ENCODE measurements at regions not wholly inside any gene's neighbourhood (a gene's known extent, or its start where the extent isn't known, plus 50 kb on each side); places are given as distances from the start of the nearest gene placed in this dataset.

GRCh38 chr4:29558789-29559188 is 1161.4 kb upstream of the PCDH7 start:
- POLR2A ChIA-PET, result no interaction called here
- H3K36me3 ChIP-seq (ENCODE audit: control insufficient read depth in 2 of 2, insufficient read depth in 1 of 2, low read length in 2 of 2), result no peaks in the 10 kb centered on the region
- TF ChIP-seq ZNF600 (tag by site-specific recombination; IDR thresholded peaks at IDR 0.05) (no peak), ZNF423 (tag by site-specific recombination; IDR thresholded peaks at IDR 0.05) (no peak), SCRT1 (tag by site-specific recombination; IDR thresholded peaks at IDR 0.05; ENCODE audit: borderline replicate concordance) (no peak), HOXC10 (CRISPR knock-in tag; IDR thresholded peaks at IDR 0.05) (no peak)
- TF ChIP-seq, protein P1, sequence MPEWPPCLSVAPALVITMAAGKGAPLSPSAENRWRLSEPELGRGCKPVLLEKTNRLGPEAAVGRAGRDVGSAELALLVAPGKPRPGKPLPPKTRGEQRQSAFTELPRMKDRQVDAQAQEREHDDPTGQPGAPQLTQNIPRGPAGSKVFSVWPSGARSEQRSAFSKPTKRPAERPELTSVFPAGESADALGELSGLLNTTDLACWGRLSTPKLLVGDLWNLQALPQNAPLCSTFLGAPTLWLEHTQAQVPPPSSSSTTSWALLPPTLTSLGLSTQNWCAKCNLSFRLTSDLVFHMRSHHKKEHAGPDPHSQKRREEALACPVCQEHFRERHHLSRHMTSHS (tag by site-specific recombination; IDR thresholded peaks at IDR 0.05), result no peak
- TF ChIP-seq, protein P2, sequence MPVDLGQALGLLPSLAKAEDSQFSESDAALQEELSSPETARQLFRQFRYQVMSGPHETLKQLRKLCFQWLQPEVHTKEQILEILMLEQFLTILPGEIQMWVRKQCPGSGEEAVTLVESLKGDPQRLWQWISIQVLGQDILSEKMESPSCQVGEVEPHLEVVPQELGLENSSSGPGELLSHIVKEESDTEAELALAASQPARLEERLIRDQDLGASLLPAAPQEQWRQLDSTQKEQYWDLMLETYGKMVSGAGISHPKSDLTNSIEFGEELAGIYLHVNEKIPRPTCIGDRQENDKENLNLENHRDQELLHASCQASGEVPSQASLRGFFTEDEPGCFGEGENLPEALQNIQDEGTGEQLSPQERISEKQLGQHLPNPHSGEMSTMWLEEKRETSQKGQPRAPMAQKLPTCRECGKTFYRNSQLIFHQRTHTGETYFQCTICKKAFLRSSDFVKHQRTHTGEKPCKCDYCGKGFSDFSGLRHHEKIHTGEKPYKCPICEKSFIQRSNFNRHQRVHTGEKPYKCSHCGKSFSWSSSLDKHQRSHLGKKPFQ (tag by site-specific recombination; IDR thresholded peaks at IDR 0.05), result no peak
- no peak overlapping the region for H3K4me3 ChIP-seq (ENCODE audit: low read depth, low read length)
- H3K4me1 ChIP-seq (ENCODE audit: control insufficient read depth, insufficient read depth, low read length), result no peaks in the 10 kb centered on the region
- CTCF ChIA-PET, result no interaction called here
- no peak overlapping the region for H3K27ac ChIP-seq (ENCODE audit: extremely low read depth, low read depth, low read length)
- H3K9me3 ChIP-seq (ENCODE audit: control insufficient read depth, insufficient read depth, low read depth, low read length), result no peaks in the 10 kb centered on the region

GRCh38 chr4:29559286-29559685 is 1160.9 kb upstream of the PCDH7 start:
- Histone ChIP-seq H3K4me1 (ENCODE audit: control insufficient read depth, insufficient read depth, low read length) (no peaks in the 10 kb centered on the region), H3K9me3 (ENCODE audit: control insufficient read depth, insufficient read depth, low read depth, low read length) (no peaks in the 10 kb centered on the region), H3K4me3 (ENCODE audit: low read depth, low read length) (no peak overlapping the region), H3K27ac (ENCODE audit: extremely low read depth, low read depth, low read length) (no peak overlapping the region), H3K36me3 (ENCODE audit: control insufficient read depth in 2 of 2, insufficient read depth in 1 of 2, low read length in 2 of 2) (no peaks in the 10 kb centered on the region)
- CTCF ChIA-PET, result no interaction called here
- TF ChIP-seq ZIC2 (tag by site-specific recombination; IDR thresholded peaks at IDR 0.05) (no peak), BCL11A (tag by site-specific recombination; IDR thresholded peaks at IDR 0.05; ENCODE audit: low read depth) (no peak), ZNF112 (tag by site-specific recombination; IDR thresholded peaks at IDR 0.05) (no peak), ZNF155 (tag by site-specific recombination; IDR thresholded peaks at IDR 0.05) (no peak)
- TF ChIP-seq, protein P3, sequence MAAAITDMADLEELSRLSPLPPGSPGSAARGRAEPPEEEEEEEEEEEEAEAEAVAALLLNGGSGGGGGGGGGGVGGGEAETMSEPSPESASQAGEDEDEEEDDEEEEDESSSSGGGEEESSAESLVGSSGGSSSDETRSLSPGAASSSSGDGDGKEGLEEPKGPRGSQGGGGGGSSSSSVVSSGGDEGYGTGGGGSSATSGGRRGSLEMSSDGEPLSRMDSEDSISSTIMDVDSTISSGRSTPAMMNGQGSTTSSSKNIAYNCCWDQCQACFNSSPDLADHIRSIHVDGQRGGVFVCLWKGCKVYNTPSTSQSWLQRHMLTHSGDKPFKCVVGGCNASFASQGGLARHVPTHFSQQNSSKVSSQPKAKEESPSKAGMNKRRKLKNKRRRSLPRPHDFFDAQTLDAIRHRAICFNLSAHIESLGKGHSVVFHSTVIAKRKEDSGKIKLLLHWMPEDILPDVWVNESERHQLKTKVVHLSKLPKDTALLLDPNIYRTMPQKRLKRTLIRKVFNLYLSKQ (tag by site-specific recombination; IDR thresholded peaks at IDR 0.05; ENCODE audit: borderline replicate concordance), result no peak
- POLR2A ChIA-PET, result no interaction called here

DNA sequence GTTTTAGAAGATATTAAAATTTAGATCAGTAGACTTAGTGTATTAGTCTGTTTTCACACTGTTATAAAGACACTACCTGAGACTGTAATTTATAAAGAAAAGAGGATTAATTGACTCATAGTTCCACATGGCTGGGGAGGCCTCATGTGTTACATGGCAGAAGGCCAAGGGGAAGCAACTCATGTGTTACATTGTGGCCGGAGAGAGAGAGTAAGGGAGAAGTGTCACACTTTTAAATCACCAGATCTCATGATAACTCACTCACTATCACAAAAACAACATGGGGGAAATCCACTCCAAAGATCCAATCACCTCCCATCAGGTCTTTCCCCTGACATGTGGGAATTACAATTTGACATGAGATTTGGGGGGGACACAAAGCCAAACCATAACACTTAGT is 1159.7 kb upstream of the PCDH7 start:
- Histone ChIP-seq H3K4me3 (ENCODE audit: low read depth, low read length) (no peak overlapping the region), H3K27ac (ENCODE audit: extremely low read depth, low read depth, low read length) (no peak overlapping the region), H3K36me3 (ENCODE audit: control insufficient read depth in 2 of 2, insufficient read depth in 1 of 2, low read length in 2 of 2) (no peaks in the 10 kb centered on the region), H3K4me1 (ENCODE audit: control insufficient read depth, insufficient read depth, low read length) (no peaks in the 10 kb centered on the region), H3K9me3 (ENCODE audit: control insufficient read depth, insufficient read depth, low read depth, low read length) (no peaks in the 10 kb centered on the region)
- TF ChIP-seq, protein P4, sequence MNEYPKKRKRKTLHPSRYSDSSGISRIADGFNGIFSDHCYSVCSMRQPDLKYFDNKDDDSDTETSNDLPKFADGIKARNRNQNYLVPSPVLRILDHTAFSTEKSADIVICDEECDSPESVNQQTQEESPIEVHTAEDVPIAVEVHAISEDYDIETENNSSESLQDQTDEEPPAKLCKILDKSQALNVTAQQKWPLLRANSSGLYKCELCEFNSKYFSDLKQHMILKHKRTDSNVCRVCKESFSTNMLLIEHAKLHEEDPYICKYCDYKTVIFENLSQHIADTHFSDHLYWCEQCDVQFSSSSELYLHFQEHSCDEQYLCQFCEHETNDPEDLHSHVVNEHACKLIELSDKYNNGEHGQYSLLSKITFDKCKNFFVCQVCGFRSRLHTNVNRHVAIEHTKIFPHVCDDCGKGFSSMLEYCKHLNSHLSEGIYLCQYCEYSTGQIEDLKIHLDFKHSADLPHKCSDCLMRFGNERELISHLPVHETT (tag by site-specific recombination; IDR thresholded peaks at IDR 0.05), result no peak
- TF ChIP-seq, protein P5, sequence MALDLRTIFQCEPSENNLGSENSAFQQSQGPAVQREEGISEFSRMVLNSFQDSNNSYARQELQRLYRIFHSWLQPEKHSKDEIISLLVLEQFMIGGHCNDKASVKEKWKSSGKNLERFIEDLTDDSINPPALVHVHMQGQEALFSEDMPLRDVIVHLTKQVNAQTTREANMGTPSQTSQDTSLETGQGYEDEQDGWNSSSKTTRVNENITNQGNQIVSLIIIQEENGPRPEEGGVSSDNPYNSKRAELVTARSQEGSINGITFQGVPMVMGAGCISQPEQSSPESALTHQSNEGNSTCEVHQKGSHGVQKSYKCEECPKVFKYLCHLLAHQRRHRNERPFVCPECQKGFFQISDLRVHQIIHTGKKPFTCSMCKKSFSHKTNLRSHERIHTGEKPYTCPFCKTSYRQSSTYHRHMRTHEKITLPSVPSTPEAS (tag by site-specific recombination; IDR thresholded peaks at IDR 0.05), result no peak
- TF ChIP-seq, protein P6, sequence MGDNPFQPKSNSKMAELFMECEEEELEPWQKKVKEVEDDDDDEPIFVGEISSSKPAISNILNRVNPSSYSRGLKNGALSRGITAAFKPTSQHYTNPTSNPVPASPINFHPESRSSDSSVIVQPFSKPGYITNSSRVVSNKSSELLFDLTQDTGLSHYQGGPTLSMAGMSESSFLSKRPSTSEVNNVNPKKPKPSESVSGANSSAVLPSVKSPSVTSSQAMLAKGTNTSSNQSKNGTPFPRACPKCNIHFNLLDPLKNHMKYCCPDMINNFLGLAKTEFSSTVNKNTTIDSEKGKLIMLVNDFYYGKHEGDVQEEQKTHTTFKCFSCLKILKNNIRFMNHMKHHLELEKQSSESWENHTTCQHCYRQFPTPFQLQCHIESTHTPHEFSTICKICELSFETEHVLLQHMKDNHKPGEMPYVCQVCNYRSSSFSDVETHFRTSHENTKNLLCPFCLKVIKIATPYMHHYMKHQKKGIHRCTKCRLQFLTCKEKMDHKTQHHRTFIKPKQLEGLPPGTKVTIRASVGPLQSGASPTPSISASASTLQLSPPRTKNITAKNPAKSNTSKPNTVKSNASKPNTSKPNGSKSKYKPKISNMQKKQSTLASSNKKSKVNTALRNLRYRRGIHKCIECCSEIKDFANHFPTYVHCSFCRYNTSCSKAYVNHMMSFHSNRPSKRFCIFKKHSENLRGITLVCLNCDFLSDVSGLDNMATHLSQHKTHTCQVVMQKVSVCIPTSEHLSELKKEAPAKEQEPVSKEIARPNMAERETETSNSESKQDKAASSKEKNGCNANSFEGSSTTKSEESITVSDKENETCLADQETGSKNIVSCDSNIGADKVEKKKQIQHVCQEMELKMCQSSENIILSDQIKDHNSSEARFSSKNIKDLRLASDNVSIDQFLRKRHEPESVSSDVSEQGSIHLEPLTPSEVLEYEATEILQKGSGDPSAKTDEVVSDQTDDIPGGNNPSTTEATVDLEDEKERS (tag by site-specific recombination; IDR thresholded peaks at IDR 0.05), result no peak
- TF ChIP-seq KLF16 (tag by site-specific recombination; IDR thresholded peaks at IDR 0.05), result no peak
- no peak for TF ChIP-seq ZNF138 (tag by site-specific recombination; IDR thresholded peaks at IDR 0.05; ENCODE audit: borderline replicate concordance)
- TF ChIP-seq, protein P7, sequence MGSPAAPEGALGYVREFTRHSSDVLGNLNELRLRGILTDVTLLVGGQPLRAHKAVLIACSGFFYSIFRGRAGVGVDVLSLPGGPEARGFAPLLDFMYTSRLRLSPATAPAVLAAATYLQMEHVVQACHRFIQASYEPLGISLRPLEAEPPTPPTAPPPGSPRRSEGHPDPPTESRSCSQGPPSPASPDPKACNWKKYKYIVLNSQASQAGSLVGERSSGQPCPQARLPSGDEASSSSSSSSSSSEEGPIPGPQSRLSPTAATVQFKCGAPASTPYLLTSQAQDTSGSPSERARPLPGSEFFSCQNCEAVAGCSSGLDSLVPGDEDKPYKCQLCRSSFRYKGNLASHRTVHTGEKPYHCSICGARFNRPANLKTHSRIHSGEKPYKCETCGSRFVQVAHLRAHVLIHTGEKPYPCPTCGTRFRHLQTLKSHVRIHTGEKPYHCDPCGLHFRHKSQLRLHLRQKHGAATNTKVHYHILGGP (tag by site-specific recombination; IDR thresholded peaks at IDR 0.05), result no peak
- ChIA-PET POLR2A (no interaction called here), CTCF (no interaction called here)
